ENCODE measurements at regions not wholly inside any gene's neighbourhood (a gene's known extent, or its start where the extent isn't known, plus 50 kb on each side); places are given as distances from the start of the nearest gene placed in this dataset.

- no peak overlapping the region for H3K9ac ChIP-seq (ENCODE audit: insufficient read depth, low read depth, low read length)
- no TSS peak for BruUV-seq (replicated peaks)
- no peaks in the 10 kb centered on the region for H3K4me1 ChIP-seq (ENCODE audit: insufficient read depth, low read length)
- 3% methylated on average over 4 of the region's 4 CpGs for WGBS (ENCODE audit: low lambda C conversion rate)
- no peaks in the 10 kb centered on the region for H3K79me2 ChIP-seq (ENCODE audit: insufficient read depth, low read length)
- H2AFZ ChIP-seq (ENCODE audit: low read length), result no peak overlapping the region
- no peaks in the 10 kb centered on the region for H3K36me3 ChIP-seq (replicated peaks in 1 of 2; ENCODE audit: control insufficient read depth in 1 of 2, insufficient read depth in 2 of 2, low read length in 2 of 2)
- no peak for ATAC-seq
- in situ Hi-C loops (cut with HindIII; ENCODE audit: extremely low pct_ligation_motif_present, low pct_unique_long_range_greater_than_20kb), result no loop called here
- POLR2A ChIA-PET, result no interaction called here
- no peaks in the 10 kb centered on the region for H4K20me1 ChIP-seq (ENCODE audit: insufficient read depth, low read length)
- H3K4me2 ChIP-seq (ENCODE audit: low read depth, low read length), result no peak overlapping the region
- H3K4me3 ChIP-seq (replicated peaks in 1 of 3; ENCODE audit: insufficient read depth in 1 of 3, low read depth in 2 of 3, low read length in 3 of 3), result no peak overlapping the region
- peaks cover 86% of the 10 kb centered on the region for H3K9me3 ChIP-seq (ENCODE audit: low read length)
- DNase-seq (ENCODE audit: low spot score), result no peak
- intact Hi-C loops (cut with micrococcal nuclease; ENCODE audit: unreplicated experiment), result no loop called here
- H3K27ac ChIP-seq (ENCODE audit: extremely low read length, insufficient read depth, low read length), result no peak overlapping the region
- FAIRE-seq, result no peak
- H3K27me3 ChIP-seq (ENCODE audit: control insufficient read depth in 1 of 2, insufficient read depth in 2 of 2, low read length in 2 of 2), result no peaks in the 10 kb centered on the region
- CTCF ChIA-PET (ENCODE audit: low intra/inter-chr PET ratio, low total read pairs), result no interaction called here
- no peak for TF ChIP-seq ZFP62 (CRISPR knock-in tag; IDR thresholded peaks at IDR 0.05)
- TF ChIP-seq NFKB2 (CRISPR knock-in tag; IDR thresholded peaks at IDR 0.05; ENCODE audit: borderline replicate concordance), result no peak
- TF ChIP-seq ZNF598 (CRISPR knock-in tag; IDR thresholded peaks at IDR 0.05; ENCODE audit: borderline replicate concordance), result no peak
- no peak for TF ChIP-seq PAX8 (CRISPR knock-in tag; IDR thresholded peaks at IDR 0.05; ENCODE audit: borderline replicate concordance)
- TF ChIP-seq REPIN1 (CRISPR knock-in tag; IDR thresholded peaks at IDR 0.05; ENCODE audit: borderline replicate concordance, low read depth), result no peak
- TF ChIP-seq RFXAP (CRISPR knock-in tag; IDR thresholded peaks at IDR 0.05; ENCODE audit: borderline replicate concordance), result no peak
- TF ChIP-seq ZFYVE20 (CRISPR knock-in tag; IDR thresholded peaks at IDR 0.05; ENCODE audit: borderline replicate concordance, low read depth), result no peak
- no peak for TF ChIP-seq EHMT2 (IDR thresholded peaks at IDR 0.05; ENCODE audit: borderline replicate concordance, low read depth, low read length)
- no peak for TF ChIP-seq ZNF616 (CRISPR knock-in tag; IDR thresholded peaks at IDR 0.05; ENCODE audit: low read depth)
- TF ChIP-seq KDM6A (CRISPR knock-in tag; IDR thresholded peaks at IDR 0.05; ENCODE audit: low read depth), result no peak
- TF ChIP-seq ZNF691 (CRISPR knock-in tag; IDR thresholded peaks at IDR 0.05; ENCODE audit: borderline replicate concordance, low read depth), result no peak
- no peak for TF ChIP-seq FUBP1 (CRISPR knock-in tag; IDR thresholded peaks at IDR 0.05; ENCODE audit: borderline replicate concordance)
- TF ChIP-seq TEAD3 (CRISPR knock-in tag; optimal IDR thresholded peaks at IDR 0.05; ENCODE audit: borderline replicate concordance), result no peak
- no peak for TF ChIP-seq ZNF614 (CRISPR knock-in tag; IDR thresholded peaks at IDR 0.05; ENCODE audit: borderline replicate concordance)
- TF ChIP-seq ZNF280D (CRISPR knock-in tag; IDR thresholded peaks at IDR 0.05), result no peak
- no peak for TF ChIP-seq ZNF574 (CRISPR knock-in tag; IDR thresholded peaks at IDR 0.05)
- no peak for TF ChIP-seq RELA (CRISPR knock-in tag; IDR thresholded peaks at IDR 0.05)
Measured at GRCh38 chr15:95655089-95655607, 675.4 kb upstream of the NR2F2 start.
